Left renal pelvis (tissue), 4 donors: ENCODE measurements at regions not wholly inside any gene's neighbourhood (a gene's known extent, or its start where the extent isn't known, plus 50 kb on each side); places are given as distances from the start of the nearest gene placed in this dataset.
"Not testable (repeated sequence)": the region's sequence is repeated elsewhere in the genome, so short reads cannot be mapped to it uniquely, and the experiment has no call there.

ENCODE experiments used
- DNase-seq, 4 donors: peaks; one replicate each; pipeline ENCODE4 v3.0.0-alpha.2; 2013; ENCODE audit warnings: low read depth in 4 of 4, low spot score in 3 of 4

GRCh38 chr5:111836426-111836825 lies 79.4 kb upstream of the NREP start:
- DNase-seq = no peak

- no peak for DNase-seq
Observed at GRCh38 chr5:111834926-111835599, 78.1 kb upstream of the NREP start.

GRCh38 chr5:111830333-111830732 lies 73.3 kb upstream of the NREP start:
- DNase-seq = no peak

- no peak for DNase-seq
Observed at GRCh38 chr5:111829701-111830100, 72.7 kb upstream of the NREP start.

GRCh38 chr5:111826064-111826463 lies 69.1 kb upstream of the NREP start:
- no peak for DNase-seq

GRCh38 chr5:111820072-111820471 lies 63.1 kb upstream of the NREP start:
- DNase-seq = no peak

GRCh38 chr5:111819028-111819427 lies 62.0 kb upstream of the NREP start:
- not testable (repeated sequence) for DNase-seq

GRCh38 chr5:111813537-111813936 lies 56.5 kb upstream of the NREP start:
- no peak for DNase-seq

GRCh38 chr5:111810112-111810511 lies 53.1 kb upstream of the NREP start:
- no peak for DNase-seq
